ENCODE measurements at regions not wholly inside any gene's neighbourhood (a gene's known extent, or its start where the extent isn't known, plus 50 kb on each side); places are given as distances from the start of the nearest gene placed in this dataset.

- no peak for TF ChIP-seq CTCF (IDR thresholded peaks at IDR 0.05)
- no peak for TF ChIP-seq POLR2A (IDR thresholded peaks at IDR 0.05)
Measured at GRCh38 chr3:74491874-74492273, 122.6 kb downstream of the CNTN3 start.

All from vagina (tissue), 2 donors.